OCI-LY3 (cell line): ENCODE measurements at regions not wholly inside any gene's neighbourhood (a gene's known extent, or its start where the extent isn't known, plus 50 kb on each side); places are given as distances from the start of the nearest gene placed in this dataset.
"Not testable (repeated sequence)": the region's sequence is repeated elsewhere in the genome, so short reads cannot be mapped to it uniquely, and the experiment has no call there.

ENCODE experiments used
- H2AFZ ChIP-seq: fragments of 200-600, 300-600 bp; shearing (Covaris generic); 2 replicates; pipeline ENCODE4 v1.6.0; 2014; ENCODE audit warnings: antibody characterized with exemption, low read depth, low read length
- H3K27ac ChIP-seq: fragments of 200-600, 300-600 bp; sonication (generic); 2 replicates; pipeline ENCODE4 v1.5.1; 2014; ENCODE audit warnings: mild to moderate bottlenecking, low read length, moderate library complexity, mixed read lengths
- H3K27me3 ChIP-seq: fragments of 200-600, 300-600 bp; sonication (generic); 2 replicates; pipeline ENCODE4 v1.6.1; 2014; ENCODE audit warnings: low read depth, low read length, mixed read lengths
- H3K36me3 ChIP-seq: fragments of 200-600, 300-600 bp; sonication (generic); replicated peaks from 2 replicates; pipeline ENCODE3; 2014; ENCODE audit warnings: low read depth, low read length, mixed read lengths
- H3K4me1 ChIP-seq: fragments of 300-600, 200-600 bp; sonication (generic); 2 replicates; pipeline ENCODE4 v1.6.1; 2014; ENCODE audit warnings: low read length, mixed read lengths
- H3K4me2 ChIP-seq: fragments of 200-600, 300-600 bp; sonication (generic); 2 replicates; pipeline ENCODE4 v1.6.1; 2014; ENCODE audit warnings: low read length, mixed read lengths
- H3K4me3 ChIP-seq: fragments of 300-600, 200-600 bp; sonication (generic); 2 replicates; pipeline ENCODE4 v1.5.1; 2014; ENCODE audit warnings: antibody characterized with exemption, mild to moderate bottlenecking, low read length, moderate library complexity
- H3K79me2 ChIP-seq: fragments of 300-600, 200-600 bp; shearing (Covaris generic); 2 replicates; pipeline ENCODE4 v1.6.1; 2014; ENCODE audit warnings: mild to moderate bottlenecking, low read length, mixed read lengths
- H3K9ac ChIP-seq: fragments of 300-600, 200-600 bp; shearing (Covaris generic); 2 replicates; pipeline ENCODE4 v1.6.0; 2014; ENCODE audit warnings: mild to moderate bottlenecking, low read length, moderate library complexity
- H3K9me3 ChIP-seq: fragments of 200-600, 300-600 bp; shearing (Covaris generic); 2 replicates; pipeline ENCODE4 v1.6.1; 2014; ENCODE audit warnings: low read length, mixed read lengths; ENCODE audit not compliant: insufficient read depth
- H4K20me1 ChIP-seq: fragments of 200-600, 300-600 bp; sonication (generic); 2 replicates; pipeline ENCODE4 v1.6.1; 2016; ENCODE audit warnings: low read length, mixed read lengths; ENCODE audit not compliant: insufficient read depth
- EZH2phosphoT487 ChIP-seq: fragments of 200-600 bp; shearing (Covaris generic); IDR thresholded peaks from 2 replicates; pipeline ENCODE4 v1.6.1; 2018; ENCODE audit warnings: antibody characterized with exemption, mixed run types, low read depth
- TF ChIP-seq, protein P1 (sequence below): fragments of 200-600, 300-600 bp; sonication (generic); IDR thresholded peaks from 2 replicates; pipeline ENCODE4 v1.5.1; 2014; ENCODE audit warnings: antibody characterized with exemption, low read length, low read depth

DNA sequence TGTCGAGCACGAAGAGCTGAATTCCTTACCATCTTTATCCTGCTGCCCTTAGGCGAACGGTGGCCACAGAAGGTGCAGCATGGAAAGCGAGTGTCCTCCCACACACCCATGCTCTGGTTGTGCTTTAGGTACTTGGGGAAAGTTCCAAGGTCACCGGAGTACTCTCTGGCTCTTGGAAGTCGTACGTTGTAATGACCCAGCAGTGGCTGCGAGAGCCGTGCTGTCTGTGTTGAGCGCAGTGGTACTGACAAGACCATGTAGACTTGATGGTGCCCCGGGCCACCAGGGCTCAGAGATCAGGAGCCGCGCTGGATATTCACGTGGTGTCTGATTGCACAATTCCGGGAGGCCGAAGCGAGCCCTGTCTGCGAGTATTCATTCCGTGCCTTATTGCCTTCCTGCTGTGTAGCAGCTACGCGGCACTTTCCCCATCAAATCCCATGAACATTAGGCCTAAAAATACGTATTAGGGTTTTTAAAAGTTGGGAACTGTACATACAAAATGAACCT is 222.0 kb downstream of the ZNF516 start:
- Histone ChIP-seq H3K4me3 (no peak overlapping the region), H3K79me2 (no peaks in the 10 kb centered on the region), H3K36me3 (no peaks in the 10 kb centered on the region), H4K20me1 (no peaks in the 10 kb centered on the region), H3K9ac (no peak overlapping the region), H3K4me1 (no peaks in the 10 kb centered on the region), H3K27ac (no peak overlapping the region), H3K27me3 (peaks cover 16% of the 10 kb centered on the region; the same call in 1 of the 2 replicates), H3K9me3 (no peaks in the 10 kb centered on the region), H3K4me2 (no peak overlapping the region), H2AFZ (no peak overlapping the region)
- TF ChIP-seq EZH2phosphoT487: no peak
- TF ChIP-seq, protein P1, sequence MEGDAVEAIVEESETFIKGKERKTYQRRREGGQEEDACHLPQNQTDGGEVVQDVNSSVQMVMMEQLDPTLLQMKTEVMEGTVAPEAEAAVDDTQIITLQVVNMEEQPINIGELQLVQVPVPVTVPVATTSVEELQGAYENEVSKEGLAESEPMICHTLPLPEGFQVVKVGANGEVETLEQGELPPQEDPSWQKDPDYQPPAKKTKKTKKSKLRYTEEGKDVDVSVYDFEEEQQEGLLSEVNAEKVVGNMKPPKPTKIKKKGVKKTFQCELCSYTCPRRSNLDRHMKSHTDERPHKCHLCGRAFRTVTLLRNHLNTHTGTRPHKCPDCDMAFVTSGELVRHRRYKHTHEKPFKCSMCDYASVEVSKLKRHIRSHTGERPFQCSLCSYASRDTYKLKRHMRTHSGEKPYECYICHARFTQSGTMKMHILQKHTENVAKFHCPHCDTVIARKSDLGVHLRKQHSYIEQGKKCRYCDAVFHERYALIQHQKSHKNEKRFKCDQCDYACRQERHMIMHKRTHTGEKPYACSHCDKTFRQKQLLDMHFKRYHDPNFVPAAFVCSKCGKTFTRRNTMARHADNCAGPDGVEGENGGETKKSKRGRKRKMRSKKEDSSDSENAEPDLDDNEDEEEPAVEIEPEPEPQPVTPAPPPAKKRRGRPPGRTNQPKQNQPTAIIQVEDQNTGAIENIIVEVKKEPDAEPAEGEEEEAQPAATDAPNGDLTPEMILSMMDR: no peak

DNA sequence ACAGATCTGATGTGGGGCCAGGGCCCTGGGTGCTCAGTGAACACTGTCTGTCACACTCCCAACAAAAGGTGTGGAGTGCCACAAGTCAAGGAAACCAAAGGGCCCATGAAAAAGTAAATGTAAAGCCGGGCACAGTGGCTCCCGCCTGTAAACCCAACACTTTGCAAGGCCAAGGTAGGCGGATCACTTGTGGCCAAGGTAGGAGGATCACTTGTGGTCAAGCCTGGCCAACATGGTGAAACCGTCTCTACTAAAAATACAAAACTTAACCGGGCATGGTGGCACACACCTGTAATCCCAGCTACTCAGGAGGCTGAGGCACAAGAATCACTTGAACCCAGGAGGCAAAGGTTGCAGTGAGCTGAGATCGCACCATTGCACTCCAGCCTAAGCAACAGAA is 227.6 kb downstream of the ZNF516 start:
- not testable (repeated sequence) for H4K20me1 ChIP-seq, H3K4me3 ChIP-seq, H3K27ac ChIP-seq, H2AFZ ChIP-seq, H3K9ac ChIP-seq, H3K4me2 ChIP-seq, H3K4me1 ChIP-seq, H3K9me3 ChIP-seq, H3K27me3 ChIP-seq, H3K79me2 ChIP-seq, H3K36me3 ChIP-seq

DNA sequence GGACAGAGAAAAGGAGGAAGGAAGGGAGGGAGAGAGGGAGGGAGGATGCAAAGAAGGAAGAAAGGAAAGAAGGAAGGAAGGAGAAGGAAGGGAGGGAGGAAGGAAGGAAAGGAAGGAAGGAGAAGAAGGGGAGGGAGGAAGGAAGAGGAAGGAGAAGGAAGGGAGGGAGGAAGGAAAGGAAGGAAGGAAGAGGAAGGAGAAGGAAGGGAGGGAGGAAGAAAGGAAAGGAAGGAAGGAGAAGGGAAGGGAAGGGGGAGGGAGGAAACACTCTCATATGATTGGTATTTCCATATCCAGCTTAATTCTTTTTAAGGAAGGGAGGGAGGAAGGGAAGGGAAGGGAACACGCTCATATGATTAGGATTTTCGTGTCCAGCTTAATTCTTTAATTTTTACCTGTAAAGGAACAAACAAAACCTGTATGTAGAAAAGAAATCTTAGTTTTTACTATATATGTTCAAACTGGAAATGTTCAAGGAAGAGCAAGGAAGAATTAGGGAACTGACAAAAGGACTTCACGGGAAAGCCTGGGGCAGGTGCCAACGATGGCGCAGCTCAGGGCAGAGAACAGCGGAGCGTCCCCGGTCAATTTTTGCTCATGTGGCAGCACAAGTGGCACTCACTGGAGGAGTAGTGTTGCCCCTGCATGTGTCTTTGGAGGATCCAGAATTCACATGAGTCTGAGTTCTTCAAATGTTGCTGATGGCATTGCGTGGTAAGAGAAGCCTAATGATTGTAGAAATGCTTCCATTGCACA is 228.6 kb downstream of the ZNF516 start:
- Histone ChIP-seq H3K4me2 (no peak overlapping the region), H3K9ac (no peak overlapping the region)

DNA sequence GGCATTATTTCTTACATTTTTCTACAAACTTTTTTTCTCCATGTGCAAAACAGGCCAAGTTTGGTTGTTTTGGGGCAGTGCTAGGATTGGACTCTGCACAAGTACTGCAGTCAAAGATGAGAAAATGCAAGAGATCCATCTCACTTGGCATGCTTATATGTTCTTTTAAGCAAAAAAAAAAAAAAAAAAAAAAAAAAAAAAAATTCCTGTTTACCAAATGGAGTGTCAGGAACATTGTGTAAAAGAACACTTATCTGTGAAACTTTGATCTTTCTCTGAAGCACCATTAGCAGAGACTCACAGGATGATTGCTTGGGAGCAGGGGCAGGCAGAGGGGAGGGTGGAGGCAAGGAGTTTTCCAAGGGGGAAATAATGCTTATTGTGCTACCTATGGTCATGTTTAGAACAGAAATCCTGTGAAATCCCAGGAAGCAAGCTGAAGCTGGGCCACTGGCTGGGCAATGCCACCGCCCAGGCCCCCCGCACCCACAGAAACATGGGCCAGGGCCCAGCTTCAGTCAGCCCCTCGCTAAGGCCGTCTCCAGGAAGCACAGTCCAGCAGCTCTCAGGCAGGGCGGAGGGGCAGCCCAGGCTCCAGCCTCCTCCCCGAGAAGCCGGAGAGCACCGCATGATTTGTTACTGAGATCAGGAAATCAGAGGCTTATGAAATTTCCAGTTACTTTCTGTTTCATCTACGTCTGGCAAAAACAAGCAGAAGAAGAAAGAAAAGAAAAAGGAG is 229.4 kb downstream of the ZNF516 start:
- no peak for TF ChIP-seq EZH2phosphoT487
- TF ChIP-seq, protein P1: no peak
- Histone ChIP-seq H3K4me3 (no peak overlapping the region), H3K27me3 (peaks cover 4% of the 10 kb centered on the region; the same call in 1 of the 2 replicates), H3K27ac (no peak overlapping the region), H3K36me3 (no peaks in the 10 kb centered on the region), H3K4me1 (no peaks in the 10 kb centered on the region), H2AFZ (no peak overlapping the region), H4K20me1 (no peaks in the 10 kb centered on the region), H3K9ac (no peak overlapping the region), H3K4me2 (no peak overlapping the region), H3K9me3 (no peaks in the 10 kb centered on the region), H3K79me2 (no peaks in the 10 kb centered on the region)

More for the DNA sequence above, 228.6 kb downstream of the ZNF516 start:
- TF ChIP-seq EZH2phosphoT487: no peak
- TF ChIP-seq, protein P1: no peak
- Histone ChIP-seq H3K27ac (no peak overlapping the region), H3K4me1 (no peaks in the 10 kb centered on the region), H2AFZ (no peak overlapping the region), H3K36me3 (no peaks in the 10 kb centered on the region), H3K27me3 (peaks cover 4% of the 10 kb centered on the region; the same call in 1 of the 2 replicates), H4K20me1 (no peaks in the 10 kb centered on the region), H3K79me2 (no peaks in the 10 kb centered on the region), H3K9me3 (no peaks in the 10 kb centered on the region), H3K4me3 (no peak overlapping the region)
